ENCODE measurements at regions not wholly inside any gene's neighbourhood (a gene's known extent, or its start where the extent isn't known, plus 50 kb on each side); places are given as distances from the start of the nearest gene placed in this dataset.

- no peak for TF ChIP-seq CTCF (CRISPR knock-in tag; IDR thresholded peaks at IDR 0.05)
- TF ChIP-seq ZNF850 (CRISPR knock-in tag; conservative IDR thresholded peaks at IDR 0.05) = no peak
- no peak for TF ChIP-seq HNF4G (IDR thresholded peaks at IDR 0.05; ENCODE audit: borderline replicate concordance, low read depth, low read length)
- TF ChIP-seq HNF4G (CRISPR knock-in tag; IDR thresholded peaks at IDR 0.05; ENCODE audit: borderline replicate concordance, low read depth) = no peak
- TF ChIP-seq, protein P1, sequence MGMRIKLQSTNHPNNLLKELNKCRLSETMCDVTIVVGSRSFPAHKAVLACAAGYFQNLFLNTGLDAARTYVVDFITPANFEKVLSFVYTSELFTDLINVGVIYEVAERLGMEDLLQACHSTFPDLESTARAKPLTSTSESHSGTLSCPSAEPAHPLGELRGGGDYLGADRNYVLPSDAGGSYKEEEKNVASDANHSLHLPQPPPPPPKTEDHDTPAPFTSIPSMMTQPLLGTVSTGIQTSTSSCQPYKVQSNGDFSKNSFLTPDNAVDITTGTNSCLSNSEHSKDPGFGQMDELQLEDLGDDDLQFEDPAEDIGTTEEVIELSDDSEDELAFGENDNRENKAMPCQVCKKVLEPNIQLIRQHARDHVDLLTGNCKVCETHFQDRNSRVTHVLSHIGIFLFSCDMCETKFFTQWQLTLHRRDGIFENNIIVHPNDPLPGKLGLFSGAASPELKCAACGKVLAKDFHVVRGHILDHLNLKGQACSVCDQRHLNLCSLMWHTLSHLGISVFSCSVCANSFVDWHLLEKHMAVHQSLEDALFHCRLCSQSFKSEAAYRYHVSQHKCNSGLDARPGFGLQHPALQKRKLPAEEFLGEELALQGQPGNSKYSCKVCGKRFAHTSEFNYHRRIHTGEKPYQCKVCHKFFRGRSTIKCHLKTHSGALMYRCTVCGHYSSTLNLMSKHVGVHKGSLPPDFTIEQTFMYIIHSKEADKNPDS (CRISPR knock-in tag; IDR thresholded peaks at IDR 0.05) = no peak
- no peak for TF ChIP-seq ZSCAN12 (CRISPR knock-in tag; IDR thresholded peaks at IDR 0.05)
- no peak for TF ChIP-seq REL (CRISPR knock-in tag; conservative IDR thresholded peaks at IDR 0.05)
- TF ChIP-seq, protein P2, sequence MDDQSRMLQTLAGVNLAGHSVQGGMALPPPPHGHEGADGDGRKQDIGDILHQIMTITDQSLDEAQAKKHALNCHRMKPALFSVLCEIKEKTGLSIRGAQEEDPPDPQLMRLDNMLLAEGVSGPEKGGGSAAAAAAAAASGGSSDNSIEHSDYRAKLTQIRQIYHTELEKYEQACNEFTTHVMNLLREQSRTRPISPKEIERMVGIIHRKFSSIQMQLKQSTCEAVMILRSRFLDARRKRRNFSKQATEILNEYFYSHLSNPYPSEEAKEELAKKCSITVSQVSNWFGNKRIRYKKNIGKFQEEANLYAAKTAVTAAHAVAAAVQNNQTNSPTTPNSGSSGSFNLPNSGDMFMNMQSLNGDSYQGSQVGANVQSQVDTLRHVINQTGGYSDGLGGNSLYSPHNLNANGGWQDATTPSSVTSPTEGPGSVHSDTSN (CRISPR knock-in tag; IDR thresholded peaks at IDR 0.05; ENCODE audit: borderline replicate concordance) = no peak
- TF ChIP-seq ARID4A (CRISPR knock-in tag; IDR thresholded peaks at IDR 0.05; ENCODE audit: borderline replicate concordance) = no peak
- TF ChIP-seq FOXJ3 (CRISPR knock-in tag; IDR thresholded peaks at IDR 0.05; ENCODE audit: borderline replicate concordance) = no peak
- TF ChIP-seq, protein P3, sequence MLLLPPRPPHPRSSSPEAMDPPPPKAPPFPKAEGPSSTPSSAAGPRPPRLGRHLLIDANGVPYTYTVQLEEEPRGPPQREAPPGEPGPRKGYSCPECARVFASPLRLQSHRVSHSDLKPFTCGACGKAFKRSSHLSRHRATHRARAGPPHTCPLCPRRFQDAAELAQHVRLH (CRISPR knock-in tag; IDR thresholded peaks at IDR 0.05; ENCODE audit: borderline replicate concordance, low read depth) = no peak
- TF ChIP-seq POLR2AphosphoS2 (IDR thresholded peaks at IDR 0.05; ENCODE audit: low read depth, low read length) = no peak
- TF ChIP-seq FOXK1 (CRISPR knock-in tag; IDR thresholded peaks at IDR 0.05; ENCODE audit: borderline replicate concordance, low read depth) = no peak
- TF ChIP-seq, protein P4, sequence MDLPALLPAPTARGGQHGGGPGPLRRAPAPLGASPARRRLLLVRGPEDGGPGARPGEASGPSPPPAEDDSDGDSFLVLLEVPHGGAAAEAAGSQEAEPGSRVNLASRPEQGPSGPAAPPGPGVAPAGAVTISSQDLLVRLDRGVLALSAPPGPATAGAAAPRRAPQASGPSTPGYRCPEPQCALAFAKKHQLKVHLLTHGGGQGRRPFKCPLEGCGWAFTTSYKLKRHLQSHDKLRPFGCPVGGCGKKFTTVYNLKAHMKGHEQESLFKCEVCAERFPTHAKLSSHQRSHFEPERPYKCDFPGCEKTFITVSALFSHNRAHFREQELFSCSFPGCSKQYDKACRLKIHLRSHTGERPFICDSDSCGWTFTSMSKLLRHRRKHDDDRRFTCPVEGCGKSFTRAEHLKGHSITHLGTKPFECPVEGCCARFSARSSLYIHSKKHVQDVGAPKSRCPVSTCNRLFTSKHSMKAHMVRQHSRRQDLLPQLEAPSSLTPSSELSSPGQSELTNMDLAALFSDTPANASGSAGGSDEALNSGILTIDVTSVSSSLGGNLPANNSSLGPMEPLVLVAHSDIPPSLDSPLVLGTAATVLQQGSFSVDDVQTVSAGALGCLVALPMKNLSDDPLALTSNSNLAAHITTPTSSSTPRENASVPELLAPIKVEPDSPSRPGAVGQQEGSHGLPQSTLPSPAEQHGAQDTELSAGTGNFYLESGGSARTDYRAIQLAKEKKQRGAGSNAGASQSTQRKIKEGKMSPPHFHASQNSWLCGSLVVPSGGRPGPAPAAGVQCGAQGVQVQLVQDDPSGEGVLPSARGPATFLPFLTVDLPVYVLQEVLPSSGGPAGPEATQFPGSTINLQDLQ (CRISPR knock-in tag; IDR thresholded peaks at IDR 0.05) = no peak
- no peak for TF ChIP-seq ZNF616 (CRISPR knock-in tag; IDR thresholded peaks at IDR 0.05; ENCODE audit: low read depth)
Observed at GRCh38 chr2:226589043-226589442, 210.6 kb downstream of the IRS1 start.
